ENCODE measurements at regions not wholly inside any gene's neighbourhood (a gene's known extent, or its start where the extent isn't known, plus 50 kb on each side); places are given as distances from the start of the nearest gene placed in this dataset.
"Not testable (repeated sequence)": the region's sequence is repeated elsewhere in the genome, so short reads cannot be mapped to it uniquely, and the experiment has no call there.

GRCh38 chr20:4430826-4431225 lies 181.7 kb upstream of the ADRA1D start:
- not testable (repeated sequence) for H3K27me3 ChIP-seq (ENCODE audit: control insufficient read depth, insufficient read depth, low read length); H3K9ac ChIP-seq (ENCODE audit: low read length); H3K4me1 ChIP-seq (ENCODE audit: control insufficient read depth, insufficient read depth, low read length); H3K4me3 ChIP-seq (ENCODE audit: low read length); H3K27ac ChIP-seq (ENCODE audit: low read depth, low read length); H3K36me3 ChIP-seq (ENCODE audit: control insufficient read depth, insufficient read depth, low read length)

GRCh38 chr20:4427940-4428586 lies 179.0 kb upstream of the ADRA1D start:
- Histone ChIP-seq H3K27me3 (ENCODE audit: control insufficient read depth, insufficient read depth, low read length) (no peaks in the 10 kb centered on the region), H3K4me1 (ENCODE audit: control insufficient read depth, insufficient read depth, low read length) (no peaks in the 10 kb centered on the region), H3K27ac (ENCODE audit: low read depth, low read length) (no peak overlapping the region), H3K4me3 (ENCODE audit: low read length) (no peak overlapping the region), H3K36me3 (ENCODE audit: control insufficient read depth, insufficient read depth, low read length) (no peaks in the 10 kb centered on the region), H3K9ac (ENCODE audit: low read length) (no peak overlapping the region)

GRCh38 chr20:4418141-4418540 lies 169.1 kb upstream of the ADRA1D start:
- H3K27ac ChIP-seq (ENCODE audit: low read depth, low read length) = no peak overlapping the region
- no peak overlapping the region for H3K9ac ChIP-seq (ENCODE audit: low read length)
- no peaks in the 10 kb centered on the region for H3K36me3 ChIP-seq (ENCODE audit: control insufficient read depth, insufficient read depth, low read length)
- no peaks in the 10 kb centered on the region for H3K27me3 ChIP-seq (ENCODE audit: control insufficient read depth, insufficient read depth, low read length)
- H3K4me1 ChIP-seq (ENCODE audit: control insufficient read depth, insufficient read depth, low read length) = no peaks in the 10 kb centered on the region
- H3K4me3 ChIP-seq (ENCODE audit: low read length) = no peak overlapping the region

GRCh38 chr20:4415281-4415680 lies 166.2 kb upstream of the ADRA1D start:
- no peaks in the 10 kb centered on the region for H3K27me3 ChIP-seq (ENCODE audit: control insufficient read depth, insufficient read depth, low read length)
- H3K27ac ChIP-seq (ENCODE audit: low read depth, low read length) = no peak overlapping the region
- H3K4me1 ChIP-seq (ENCODE audit: control insufficient read depth, insufficient read depth, low read length) = no peaks in the 10 kb centered on the region
- no peaks in the 10 kb centered on the region for H3K36me3 ChIP-seq (ENCODE audit: control insufficient read depth, insufficient read depth, low read length)
- no peak overlapping the region for H3K9ac ChIP-seq (ENCODE audit: low read length)
- H3K4me3 ChIP-seq (ENCODE audit: low read length) = no peak overlapping the region

GRCh38 chr20:4413314-4414049 lies 164.4 kb upstream of the ADRA1D start:
- H3K4me1 ChIP-seq (ENCODE audit: control insufficient read depth, insufficient read depth, low read length) = no peaks in the 10 kb centered on the region
- H3K27me3 ChIP-seq (ENCODE audit: control insufficient read depth, insufficient read depth, low read length) = no peaks in the 10 kb centered on the region
- no peak overlapping the region for H3K9ac ChIP-seq (ENCODE audit: low read length)
- no peaks in the 10 kb centered on the region for H3K36me3 ChIP-seq (ENCODE audit: control insufficient read depth, insufficient read depth, low read length)
- no peak overlapping the region for H3K27ac ChIP-seq (ENCODE audit: low read depth, low read length)
- H3K4me3 ChIP-seq (ENCODE audit: low read length) = no peak overlapping the region

- H3K27me3 ChIP-seq (ENCODE audit: control insufficient read depth, insufficient read depth, low read length) = no peaks in the 10 kb centered on the region
- H3K9ac ChIP-seq (ENCODE audit: low read length) = no peak overlapping the region
- H3K4me1 ChIP-seq (ENCODE audit: control insufficient read depth, insufficient read depth, low read length) = no peaks in the 10 kb centered on the region
- H3K27ac ChIP-seq (ENCODE audit: low read depth, low read length) = no peak overlapping the region
- no peak overlapping the region for H3K4me3 ChIP-seq (ENCODE audit: low read length)
- H3K36me3 ChIP-seq (ENCODE audit: control insufficient read depth, insufficient read depth, low read length) = no peaks in the 10 kb centered on the region
Observed at GRCh38 chr20:4412216-4412615, 163.1 kb upstream of the ADRA1D start.

GRCh38 chr20:4411744-4412143 lies 162.7 kb upstream of the ADRA1D start:
- no peaks in the 10 kb centered on the region for H3K4me1 ChIP-seq (ENCODE audit: control insufficient read depth, insufficient read depth, low read length)
- H3K27ac ChIP-seq (ENCODE audit: low read depth, low read length) = no peak overlapping the region
- no peak overlapping the region for H3K9ac ChIP-seq (ENCODE audit: low read length)
- no peaks in the 10 kb centered on the region for H3K36me3 ChIP-seq (ENCODE audit: control insufficient read depth, insufficient read depth, low read length)
- H3K27me3 ChIP-seq (ENCODE audit: control insufficient read depth, insufficient read depth, low read length) = no peaks in the 10 kb centered on the region
- no peak overlapping the region for H3K4me3 ChIP-seq (ENCODE audit: low read length)

GRCh38 chr20:4406627-4407026 lies 157.5 kb upstream of the ADRA1D start:
- H3K9ac ChIP-seq (ENCODE audit: low read length) = no peak overlapping the region
- H3K27me3 ChIP-seq (ENCODE audit: control insufficient read depth, insufficient read depth, low read length) = no peaks in the 10 kb centered on the region
- H3K4me3 ChIP-seq (ENCODE audit: low read length) = no peak overlapping the region
- H3K27ac ChIP-seq (ENCODE audit: low read depth, low read length) = no peak overlapping the region
- no peaks in the 10 kb centered on the region for H3K36me3 ChIP-seq (ENCODE audit: control insufficient read depth, insufficient read depth, low read length)
- H3K4me1 ChIP-seq (ENCODE audit: control insufficient read depth, insufficient read depth, low read length) = no peaks in the 10 kb centered on the region

GRCh38 chr20:4401601-4402000 lies 152.5 kb upstream of the ADRA1D start:
- Histone ChIP-seq H3K9ac (ENCODE audit: low read length) (no peak overlapping the region), H3K27ac (ENCODE audit: low read depth, low read length) (no peak overlapping the region), H3K4me3 (ENCODE audit: low read length) (no peak overlapping the region), H3K4me1 (ENCODE audit: control insufficient read depth, insufficient read depth, low read length) (no peaks in the 10 kb centered on the region), H3K27me3 (ENCODE audit: control insufficient read depth, insufficient read depth, low read length) (no peaks in the 10 kb centered on the region), H3K36me3 (ENCODE audit: control insufficient read depth, insufficient read depth, low read length) (no peaks in the 10 kb centered on the region)

GRCh38 chr20:4384961-4385360 lies 135.9 kb upstream of the ADRA1D start:
- Histone ChIP-seq H3K4me3 (ENCODE audit: low read length) (no peak overlapping the region), H3K9ac (ENCODE audit: low read length) (no peak overlapping the region), H3K27me3 (ENCODE audit: control insufficient read depth, insufficient read depth, low read length) (no peaks in the 10 kb centered on the region), H3K27ac (ENCODE audit: low read depth, low read length) (no peak overlapping the region), H3K36me3 (ENCODE audit: control insufficient read depth, insufficient read depth, low read length) (no peaks in the 10 kb centered on the region), H3K4me1 (ENCODE audit: control insufficient read depth, insufficient read depth, low read length) (no peaks in the 10 kb centered on the region)

GRCh38 chr20:4383961-4384360 lies 134.9 kb upstream of the ADRA1D start:
- Histone ChIP-seq H3K9ac (ENCODE audit: low read length) (no peak overlapping the region), H3K27me3 (ENCODE audit: control insufficient read depth, insufficient read depth, low read length) (no peaks in the 10 kb centered on the region), H3K4me1 (ENCODE audit: control insufficient read depth, insufficient read depth, low read length) (no peaks in the 10 kb centered on the region), H3K4me3 (ENCODE audit: low read length) (no peak overlapping the region), H3K27ac (ENCODE audit: low read depth, low read length) (no peak overlapping the region), H3K36me3 (ENCODE audit: control insufficient read depth, insufficient read depth, low read length) (no peaks in the 10 kb centered on the region)

- Histone ChIP-seq H3K4me3 (ENCODE audit: low read length) (no peak overlapping the region), H3K27ac (ENCODE audit: low read depth, low read length) (no peak overlapping the region), H3K27me3 (ENCODE audit: control insufficient read depth, insufficient read depth, low read length) (no peaks in the 10 kb centered on the region), H3K36me3 (ENCODE audit: control insufficient read depth, insufficient read depth, low read length) (no peaks in the 10 kb centered on the region), H3K9ac (ENCODE audit: low read length) (no peak overlapping the region), H3K4me1 (ENCODE audit: control insufficient read depth, insufficient read depth, low read length) (no peaks in the 10 kb centered on the region)
Observed at GRCh38 chr20:4375881-4376280, 126.8 kb upstream of the ADRA1D start.

- no peak overlapping the region for H3K27ac ChIP-seq (ENCODE audit: low read depth, low read length)
- no peaks in the 10 kb centered on the region for H3K27me3 ChIP-seq (ENCODE audit: control insufficient read depth, insufficient read depth, low read length)
- H3K9ac ChIP-seq (ENCODE audit: low read length) = no peak overlapping the region
- no peaks in the 10 kb centered on the region for H3K36me3 ChIP-seq (ENCODE audit: control insufficient read depth, insufficient read depth, low read length)
- no peaks in the 10 kb centered on the region for H3K4me1 ChIP-seq (ENCODE audit: control insufficient read depth, insufficient read depth, low read length)
- no peak overlapping the region for H3K4me3 ChIP-seq (ENCODE audit: low read length)
Observed at GRCh38 chr20:4373454-4373853, 124.4 kb upstream of the ADRA1D start.
